C4-2B (cell line): ENCODE measurements at regions not wholly inside any gene's neighbourhood (a gene's known extent, or its start where the extent isn't known, plus 50 kb on each side); places are given as distances from the start of the nearest gene placed in this dataset.

Source experiments
- CTCF ChIP-seq: fragments of 450-650 bp; conservative IDR thresholded peaks from 2 replicates; pipeline ENCODE4 v1.5.1; 2017; ENCODE audit warnings: mild to moderate bottlenecking
- ZFX ChIP-seq: fragments of 450-650 bp; IDR thresholded peaks from 2 replicates; pipeline ENCODE4 v1.6.1; 2017

- no peak for TF ChIP-seq CTCF
- no peak for TF ChIP-seq ZFX
These were observed 82.8 kb upstream of the OR5AK2 start for GRCh38 chr11:56905936-56906335.
